NCI-H2227 (cell line): ENCODE measurements at regions not wholly inside any gene's neighbourhood (a gene's known extent, or its start where the extent isn't known, plus 50 kb on each side); places are given as distances from the start of the nearest gene placed in this dataset.

Source experiments
- DNase-seq: peaks from one replicate; lab custom pipeline; 2025; ENCODE audit not compliant: unreplicated experiment; lab: John Stamatoyannopoulos, UW

DNA sequence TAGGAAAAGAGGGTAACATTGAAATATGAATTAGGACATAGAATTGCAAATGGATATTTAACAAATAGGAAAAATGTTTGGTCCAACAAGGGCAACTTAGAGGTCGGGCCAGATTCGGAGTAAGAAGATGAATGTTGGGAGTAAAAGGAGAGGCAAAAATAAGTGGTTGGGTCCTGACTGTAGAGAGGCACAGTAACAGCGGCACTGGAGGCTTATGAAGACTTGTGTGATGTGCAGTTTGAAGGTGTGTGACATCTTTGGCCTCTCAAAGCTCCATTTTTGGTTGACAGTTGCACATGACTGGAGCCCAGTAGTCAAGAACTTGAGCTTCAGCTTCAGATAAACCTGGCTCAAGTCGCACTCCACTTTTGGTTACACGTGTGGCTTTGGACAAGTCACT is 109.9 kb upstream of the PAXBP1 start:
- no peak for DNase-seq

DNA sequence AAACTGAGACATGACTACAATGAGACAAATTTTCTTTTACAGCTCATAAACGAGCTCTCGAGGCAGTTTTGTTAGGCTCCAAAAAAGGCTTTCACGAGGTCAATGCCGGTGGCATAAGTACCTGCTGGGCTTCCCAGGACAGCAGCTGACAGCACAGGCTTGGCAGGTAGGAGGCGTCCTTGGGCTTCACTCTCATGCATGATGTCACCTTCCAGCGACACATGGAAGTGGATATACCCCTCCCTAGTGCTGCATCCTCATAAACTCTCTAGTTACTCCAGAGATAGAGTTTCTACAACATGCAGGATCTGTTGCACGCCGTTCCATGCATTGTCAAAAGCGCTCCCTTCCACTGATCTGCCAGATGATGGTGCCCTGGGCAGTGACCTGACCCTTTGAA is 112.5 kb upstream of the PAXBP1 start:
- no peak for DNase-seq

DNA sequence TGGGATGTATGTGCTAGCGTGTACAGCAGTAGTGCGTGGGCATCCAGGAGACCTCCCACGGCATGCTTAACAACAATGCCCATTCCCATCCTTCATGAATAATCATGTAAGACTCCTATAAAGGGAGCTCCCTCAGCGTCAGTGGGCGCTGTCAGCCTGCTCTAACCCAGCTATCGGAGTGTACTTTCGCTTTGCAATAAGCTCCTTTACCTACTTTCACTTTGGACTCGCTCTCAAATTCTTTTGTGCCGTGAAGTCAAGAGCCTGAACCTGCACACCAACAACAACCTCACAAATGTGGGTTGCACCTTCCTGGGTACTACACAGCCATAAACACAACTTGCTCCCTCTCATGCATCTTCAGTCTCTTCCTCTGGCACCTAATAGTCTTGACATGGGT is 114.8 kb upstream of the PAXBP1 start:
- DNase-seq, result no peak

DNA sequence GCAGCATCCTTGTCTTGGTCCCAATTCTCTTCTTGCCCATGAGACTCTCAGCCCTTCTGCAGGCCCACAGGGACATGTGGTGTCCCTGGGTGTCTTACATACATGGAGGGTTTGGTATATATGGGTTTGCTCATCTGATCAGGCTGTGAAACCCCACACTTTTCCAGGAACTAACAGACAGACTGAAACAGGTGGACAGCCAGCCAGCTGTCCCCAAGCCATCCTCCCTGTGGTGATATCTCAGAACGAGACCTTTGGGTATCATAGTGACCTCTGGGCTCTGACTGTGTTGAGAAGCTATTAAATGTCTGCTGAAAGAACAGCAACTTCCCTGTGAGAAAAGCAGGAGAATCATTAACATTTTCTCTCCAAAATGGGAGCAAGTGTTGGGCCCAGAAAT is 115.5 kb upstream of the PAXBP1 start:
- DNase-seq, result no peak

DNA sequence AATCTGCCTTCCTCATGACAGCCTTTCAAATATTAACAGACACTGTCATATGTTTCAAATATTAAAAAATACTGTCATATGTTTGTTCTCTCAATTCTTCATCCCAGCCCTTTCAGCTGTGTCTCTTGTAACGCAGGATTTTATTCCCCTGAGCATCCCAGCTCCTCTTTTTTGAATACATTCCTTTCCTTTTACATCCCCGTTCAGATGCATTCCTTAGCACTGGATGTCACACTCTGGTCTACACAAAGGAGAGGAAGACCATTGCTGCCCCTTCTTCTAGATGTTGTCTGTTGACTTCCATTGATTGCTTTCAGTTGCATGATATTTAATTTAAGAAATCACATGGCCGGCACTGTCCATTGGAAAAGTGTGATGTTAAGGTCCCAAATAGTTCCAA is 117.4 kb upstream of the PAXBP1 start:
- DNase-seq, result no peak

DNA sequence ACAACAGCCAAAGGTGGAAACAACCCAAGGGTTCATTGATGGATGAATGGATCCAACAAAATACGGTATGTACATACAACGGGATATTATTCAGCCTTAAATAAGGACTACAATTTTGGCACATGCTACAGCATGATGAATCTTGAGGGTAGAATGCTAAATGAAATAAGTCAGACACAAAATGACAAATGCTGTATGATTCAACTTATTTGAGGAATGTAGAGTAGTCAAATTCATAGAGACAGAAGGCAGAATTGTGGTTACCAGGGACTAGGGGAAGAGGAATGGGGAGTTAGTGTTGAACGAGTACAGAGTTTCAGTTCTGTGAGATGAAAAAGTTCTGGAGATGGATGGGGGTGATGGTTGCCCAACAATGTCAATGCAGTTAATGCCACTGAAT is 118.0 kb upstream of the PAXBP1 start:
- no peak for DNase-seq

DNA sequence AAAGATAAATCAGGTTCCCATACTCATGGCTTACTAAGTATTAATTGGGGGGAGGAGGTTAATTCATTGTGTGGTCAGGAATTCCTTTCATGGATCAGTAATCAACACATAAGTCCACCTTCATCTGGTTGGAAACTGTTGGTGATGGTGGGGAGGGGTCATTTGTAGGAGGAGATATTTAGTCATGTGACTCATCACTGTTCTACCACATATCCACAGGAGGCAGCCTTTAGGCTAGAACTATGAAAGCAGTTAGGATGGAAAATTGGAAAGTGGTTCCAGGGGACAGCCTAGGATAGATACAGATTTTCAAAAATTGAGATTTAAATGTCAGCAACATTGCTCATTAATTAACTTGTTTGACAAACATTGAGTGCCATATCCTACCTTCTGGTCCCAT is 122.8 kb upstream of the PAXBP1 start:
- no peak for DNase-seq

DNA sequence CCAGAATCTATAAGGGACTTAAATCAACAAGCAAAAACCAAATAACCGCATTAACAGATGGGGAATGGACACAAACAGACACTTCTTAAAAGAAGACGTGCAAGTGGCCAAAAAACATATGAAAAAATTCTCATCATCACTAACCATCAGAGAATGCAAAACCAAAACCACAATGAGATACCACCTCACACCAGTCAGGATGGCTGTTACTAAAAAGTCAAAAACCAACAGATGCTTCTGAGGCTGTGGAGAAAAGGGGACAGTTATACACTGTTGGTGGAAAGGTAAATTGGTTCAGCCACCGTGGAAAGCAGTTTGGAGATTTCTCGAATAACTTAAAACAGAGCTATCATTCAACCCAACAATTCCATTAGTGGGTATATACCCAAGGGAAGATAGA is 124.9 kb upstream of the OLIG2 start:
- no peak for DNase-seq

DNA sequence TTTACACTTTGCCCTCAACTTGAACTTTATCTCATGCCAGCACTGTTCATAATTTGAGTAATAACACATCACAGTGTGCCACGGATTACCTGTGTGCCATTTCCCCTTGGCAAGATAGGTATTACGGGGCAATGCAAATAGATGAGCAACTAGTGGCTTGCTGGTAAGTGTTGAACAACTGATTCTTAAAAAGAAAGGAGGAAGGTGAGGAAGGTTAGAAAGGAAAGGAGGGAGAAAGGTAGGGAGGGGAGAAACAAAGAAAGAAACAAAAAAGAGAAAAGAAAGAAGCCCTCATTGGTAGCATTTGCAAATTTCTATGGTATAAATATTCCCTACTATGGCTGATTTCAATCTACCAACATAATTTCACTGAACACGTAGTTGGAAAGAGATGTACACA is 118.2 kb upstream of the OLIG2 start:
- no peak for DNase-seq

DNA sequence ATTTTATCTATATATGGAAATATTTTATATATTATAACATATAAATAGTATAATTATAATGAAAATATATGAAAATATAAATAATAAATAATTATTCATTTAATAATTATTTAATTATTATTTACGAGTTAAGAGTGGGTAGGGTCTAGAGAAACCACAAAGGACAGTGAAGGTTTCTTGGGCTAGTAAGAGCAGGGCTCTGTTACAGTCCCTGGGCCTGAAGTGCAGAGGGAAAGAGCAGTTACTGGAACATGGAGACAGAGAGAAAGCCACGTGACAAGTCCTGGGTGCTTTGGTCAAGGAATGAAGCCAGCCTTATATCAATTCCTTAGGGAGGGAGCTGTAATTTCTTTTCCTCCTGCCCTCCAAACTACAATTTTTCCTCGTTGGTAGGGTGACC is 117.2 kb upstream of the OLIG2 start:
- no peak for DNase-seq

DNA sequence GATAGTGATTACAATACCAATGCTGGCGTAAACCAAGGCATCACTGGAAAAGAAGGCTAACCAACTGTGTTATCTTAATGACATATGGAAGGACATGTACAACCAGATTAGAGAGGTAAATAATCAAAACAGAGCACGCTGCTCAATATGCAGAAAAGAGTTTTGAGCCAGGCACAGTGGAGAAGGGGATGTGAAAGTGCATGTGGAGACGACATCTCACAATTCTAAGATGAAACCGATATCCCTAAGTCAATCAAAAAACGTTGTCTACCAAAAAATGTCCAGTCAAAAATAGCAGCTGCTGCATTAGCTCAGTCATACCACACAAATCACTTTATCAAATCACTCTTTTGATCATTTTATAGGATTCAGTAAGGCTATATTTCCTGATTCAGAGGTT is 116.3 kb upstream of the OLIG2 start:
- no peak for DNase-seq

DNA sequence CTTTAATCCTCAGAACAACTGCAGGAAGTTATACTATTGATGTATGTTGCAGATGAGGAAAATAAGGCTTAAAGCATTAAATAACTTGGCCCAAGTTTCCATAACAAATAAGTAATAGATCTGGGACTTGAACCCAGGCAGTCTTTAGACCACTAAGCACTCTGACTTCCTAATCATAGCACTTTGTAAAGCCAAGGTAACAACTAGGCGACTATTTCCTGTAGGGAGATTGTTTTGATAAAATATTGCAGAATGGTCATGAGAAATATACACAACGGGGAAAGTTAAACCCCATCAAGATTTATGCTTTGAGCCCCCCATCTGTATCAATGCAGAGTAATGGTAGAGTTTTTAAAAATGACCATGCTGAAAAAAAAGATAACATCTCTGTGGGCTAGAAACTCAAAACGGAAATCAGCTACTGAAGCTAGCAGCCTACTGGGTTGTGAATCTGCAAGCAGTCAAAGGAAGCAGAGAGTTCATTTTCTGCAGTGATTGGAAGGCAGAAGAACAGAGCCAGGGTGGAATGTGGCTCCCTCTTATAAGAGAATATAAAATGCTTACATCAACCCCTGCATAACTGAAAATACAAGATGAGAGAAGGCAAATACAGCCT is 111.2 kb upstream of the OLIG2 start:
- DNase-seq, result no peak

DNA sequence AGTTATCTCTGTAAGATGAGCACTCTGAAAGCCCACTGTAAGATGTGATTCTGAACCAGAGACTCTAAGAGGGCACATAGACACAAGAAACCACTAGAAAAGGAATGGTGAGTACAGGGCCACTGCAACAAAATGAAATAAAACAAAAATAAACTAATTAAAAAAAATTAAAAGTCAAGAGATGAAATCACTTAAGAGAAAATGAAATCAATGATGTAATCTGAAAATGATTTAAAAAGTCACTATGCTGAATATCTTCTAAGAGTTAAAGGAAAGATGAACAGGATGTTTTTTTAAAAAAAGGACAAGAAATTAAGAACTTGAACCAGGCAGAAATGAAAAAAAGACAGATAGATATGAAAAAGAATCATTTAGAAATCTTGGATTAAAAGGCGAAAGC is 110.6 kb upstream of the OLIG2 start:
- no peak for DNase-seq

DNA sequence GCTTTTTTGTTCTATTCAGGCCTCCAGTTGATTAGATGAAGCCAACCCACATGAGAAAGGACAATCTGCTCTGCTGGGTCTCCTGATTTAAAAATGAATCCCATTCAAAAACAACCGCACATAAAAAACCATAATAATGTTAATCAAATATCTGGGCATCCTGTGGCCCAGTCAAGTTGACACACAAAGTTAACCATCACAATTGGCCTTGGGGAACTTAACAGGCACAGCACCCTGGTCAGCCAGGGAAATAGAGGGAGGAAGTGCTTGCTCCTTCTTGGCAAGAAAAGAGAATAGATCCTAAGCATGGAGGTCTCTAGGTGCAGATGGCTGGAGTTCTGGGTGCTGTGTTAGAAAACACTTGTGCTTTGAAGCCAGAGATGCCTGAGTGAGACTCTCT is 109.6 kb upstream of the OLIG2 start:
- DNase-seq, result no peak

DNA sequence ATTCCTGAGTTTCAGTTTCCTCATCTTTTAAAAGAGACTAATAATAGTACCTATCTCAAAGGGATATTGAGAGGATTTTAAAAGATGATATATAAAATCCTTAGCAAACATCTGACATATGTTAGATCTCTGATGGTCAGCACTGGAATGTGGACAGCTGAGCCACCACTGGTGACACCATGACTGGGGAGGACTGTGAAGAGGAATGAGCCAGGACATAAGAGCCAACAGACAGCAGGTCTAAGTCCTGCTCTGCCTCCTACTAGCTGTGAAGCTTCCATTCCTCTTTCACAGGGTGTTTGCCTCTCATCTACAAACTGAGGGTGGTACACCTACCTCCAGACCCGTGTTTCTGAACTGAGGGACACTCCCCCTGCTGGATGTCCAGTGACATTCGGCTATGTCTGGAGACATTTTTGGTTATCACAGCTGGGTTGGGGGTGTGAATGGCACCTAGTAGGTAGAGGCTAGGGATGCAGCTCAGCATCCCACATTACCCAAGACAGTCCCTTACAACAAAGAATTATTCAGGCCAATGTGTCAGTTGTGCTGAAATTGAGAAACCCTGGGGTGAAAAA is 109.1 kb upstream of the OLIG2 start:
- DNase-seq, result no peak

DNA sequence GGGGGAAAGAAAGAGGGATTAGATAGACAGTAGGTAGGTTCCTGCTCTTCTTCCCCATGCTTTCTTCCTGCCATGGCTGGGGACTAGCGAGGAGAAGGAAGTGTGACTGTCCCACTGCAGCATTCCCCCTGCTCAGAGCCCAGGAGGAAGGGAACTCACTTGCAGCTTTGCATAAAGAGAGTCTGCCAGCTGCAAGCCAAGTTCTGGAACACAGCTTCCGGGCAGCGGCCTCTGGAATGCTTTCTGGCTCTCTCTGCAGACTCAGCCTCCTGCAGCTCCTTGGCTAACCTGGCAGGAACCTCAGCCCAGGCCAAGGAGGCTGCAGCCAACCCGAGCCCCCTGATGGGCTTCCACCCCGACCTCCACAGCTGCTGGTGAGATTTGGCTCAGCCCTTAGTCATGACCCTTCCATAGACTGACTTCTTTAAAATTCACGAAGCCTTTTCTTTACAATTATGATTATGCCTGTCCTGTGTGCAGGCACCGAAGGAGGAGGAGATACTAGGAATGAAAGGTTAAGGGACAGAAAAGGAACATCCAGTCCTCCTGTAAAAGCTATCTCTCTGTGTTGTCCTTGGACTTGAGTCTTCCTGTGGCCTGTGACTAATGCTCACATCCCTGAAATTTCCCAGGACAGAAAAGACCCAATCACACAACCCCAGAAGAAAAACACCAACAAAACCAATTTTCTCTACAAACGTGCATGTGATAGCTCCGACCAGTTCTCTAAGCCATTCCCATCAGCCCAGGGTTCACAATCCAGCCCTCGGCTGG is 108.2 kb upstream of the OLIG2 start:
- no peak for DNase-seq

DNA sequence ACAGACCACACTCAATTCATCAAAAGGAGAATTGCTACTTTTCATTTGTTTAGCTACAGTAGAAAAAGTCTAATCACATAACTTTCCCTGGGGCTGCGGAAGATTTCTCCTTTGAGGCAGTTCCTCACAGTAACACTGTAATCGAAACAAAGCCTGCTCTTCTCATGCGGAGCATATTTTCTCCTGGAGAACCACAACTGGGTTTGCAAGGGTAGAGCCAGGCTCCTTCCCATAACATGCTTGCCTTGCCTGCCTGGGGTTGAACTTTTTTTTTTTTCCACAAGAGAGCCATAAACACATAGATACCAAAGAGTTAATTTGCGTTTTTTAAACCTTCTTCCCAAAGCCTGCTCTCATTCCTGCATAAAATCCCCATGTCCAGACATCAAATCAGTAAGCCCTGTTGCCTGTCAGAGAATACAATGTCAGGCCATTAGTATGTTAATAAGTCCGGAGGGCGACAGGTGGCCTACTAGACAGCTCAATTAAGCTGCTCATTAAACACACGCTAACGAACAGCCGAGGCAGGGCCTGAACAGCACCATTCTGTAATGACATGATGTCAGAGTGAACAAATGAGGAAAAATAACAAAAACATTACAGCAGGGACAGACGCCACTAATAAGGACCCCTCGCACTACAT is 107.1 kb upstream of the OLIG2 start:
- DNase-seq, result no peak

DNA sequence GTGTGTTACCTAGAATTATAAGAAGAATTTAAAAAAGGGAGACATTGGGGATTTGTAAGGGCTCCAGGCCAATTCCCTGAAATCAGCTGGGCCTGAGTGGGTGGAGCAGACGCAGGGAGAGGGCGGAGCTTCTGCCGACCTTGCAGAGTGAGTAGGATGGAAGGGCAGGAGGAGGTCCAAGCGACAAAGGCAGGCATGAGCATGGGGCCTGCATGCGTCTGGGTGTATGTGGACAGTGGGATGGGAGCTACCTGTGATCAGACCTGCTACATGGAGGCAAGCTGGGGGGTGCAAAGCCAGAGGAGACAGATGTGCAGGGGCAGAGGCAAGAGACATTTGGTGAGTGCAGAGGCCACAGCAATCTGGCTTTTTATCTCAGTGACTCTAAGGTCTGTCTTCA is 105.3 kb upstream of the OLIG2 start:
- DNase-seq, result no peak

DNA sequence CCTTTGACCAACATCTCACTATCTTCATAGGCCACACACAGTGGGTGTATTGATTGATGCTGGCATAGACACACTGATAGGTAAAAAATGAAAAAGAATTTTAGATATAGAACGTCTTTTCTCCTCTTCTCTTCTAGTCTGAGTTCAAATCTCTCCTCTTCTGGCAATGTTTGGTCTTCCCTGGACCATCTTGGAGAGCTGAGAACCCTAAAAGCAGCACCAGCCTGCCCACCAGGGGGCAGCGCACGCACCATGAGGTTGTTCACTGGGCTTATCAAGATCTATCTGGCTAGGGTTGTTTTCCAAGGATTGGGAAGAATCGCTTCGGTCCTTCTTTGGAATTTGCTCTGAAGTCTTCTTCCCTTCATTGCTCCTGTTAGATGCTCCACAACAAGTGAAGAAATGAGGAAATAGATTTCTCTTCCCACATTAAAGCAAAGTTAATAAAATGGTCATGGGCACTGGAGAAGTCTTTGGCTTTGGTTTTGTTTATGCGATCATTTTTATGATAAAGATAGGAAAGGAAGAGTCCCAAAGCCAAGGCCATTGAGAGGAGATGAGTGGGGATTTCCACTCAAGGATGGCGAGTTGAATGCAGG is 104.0 kb upstream of the OLIG2 start:
- DNase-seq, result no peak

DNA sequence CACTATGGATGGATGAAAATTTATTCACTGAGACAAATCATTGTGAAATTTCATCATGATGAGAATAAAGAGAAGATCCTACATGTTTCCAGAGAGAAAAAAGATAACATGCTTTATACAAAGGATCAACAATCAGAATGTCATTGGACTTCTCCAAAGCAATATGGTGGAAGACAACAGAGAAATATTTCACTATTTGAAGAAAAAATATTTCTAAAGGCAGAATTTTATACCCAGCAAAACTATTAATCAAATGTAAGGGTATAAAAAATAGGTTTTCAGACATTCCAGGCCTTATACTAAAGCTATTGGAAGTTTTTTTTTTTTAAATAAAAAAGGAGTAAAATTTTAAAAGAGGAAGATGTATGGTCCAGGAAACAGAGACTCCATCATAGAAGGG is 100.6 kb upstream of the OLIG2 start:
- DNase-seq, result no peak

DNA sequence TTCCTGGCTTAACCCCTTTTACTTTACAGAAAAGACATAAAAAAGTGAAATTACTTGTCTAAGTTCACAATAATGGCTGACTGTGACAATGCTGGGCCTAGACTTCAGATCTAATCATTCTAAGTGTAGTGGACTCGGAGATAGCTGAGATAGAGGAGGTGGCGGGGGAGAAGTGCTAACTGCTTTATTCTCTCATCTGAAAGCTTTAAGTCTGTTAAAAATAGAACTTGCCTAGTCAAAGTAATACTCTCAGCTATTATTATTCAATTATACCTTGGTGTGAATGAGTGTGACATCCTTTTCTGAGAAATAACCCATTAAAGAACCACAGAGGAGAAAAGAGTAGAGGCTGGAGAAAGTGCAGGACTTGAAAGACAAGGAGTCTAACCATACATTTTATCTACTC is 96.1 kb upstream of the OLIG2 start:
- DNase-seq, result no peak

DNA sequence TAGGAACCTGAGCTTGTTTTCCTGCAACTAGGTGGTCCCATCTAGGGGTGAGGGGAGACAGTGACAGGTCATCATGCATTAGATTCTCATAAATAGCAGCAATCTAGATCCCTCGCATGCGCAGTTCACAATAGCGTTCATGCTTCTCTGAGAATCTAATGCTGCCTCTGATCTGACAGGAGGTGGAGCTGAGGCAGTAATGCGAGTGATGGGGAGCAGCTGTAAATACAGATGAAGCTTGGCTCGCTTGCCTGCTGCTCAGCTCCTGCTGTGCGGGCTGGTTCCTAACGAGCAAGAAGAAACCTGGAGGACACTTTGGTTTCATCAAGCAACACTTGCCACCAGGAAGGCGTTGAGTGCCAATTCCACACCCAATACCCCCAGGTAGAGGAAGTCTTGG is 95.1 kb upstream of the OLIG2 start:
- DNase-seq, result no peak
